BLaER1 (cell line): ENCODE measurements at regions not wholly inside any gene's neighbourhood (a gene's known extent, or its start where the extent isn't known, plus 50 kb on each side); places are given as distances from the start of the nearest gene placed in this dataset.
A peak's percentile ranks its signal among the peaks of the same experiment; 100 is the strongest.

Experiments
- H3K27ac ChIP-seq: shearing (Covaris generic); formaldehyde crosslinking; 2 replicates; pipeline ENCODE4 v1.8.1; 2022
- H3K27me3 ChIP-seq: shearing (Covaris generic); formaldehyde crosslinking; 2 replicates; pipeline ENCODE4 v1.8.1; 2022
- H3K36me3 ChIP-seq: shearing (Covaris generic); formaldehyde crosslinking; 2 replicates; pipeline ENCODE4 v1.8.1; 2022
- H3K4me1 ChIP-seq: shearing (Covaris generic); formaldehyde crosslinking; 2 replicates; pipeline ENCODE4 v1.8.1; 2022
- H3K4me2 ChIP-seq: shearing (Covaris generic); formaldehyde crosslinking; 2 replicates; pipeline ENCODE4 v1.8.1; 2022
- H3K4me3 ChIP-seq: shearing (Covaris generic); formaldehyde crosslinking; 2 replicates; pipeline ENCODE4 v1.8.1; 2022
- H3K9ac ChIP-seq: shearing (Covaris generic); formaldehyde crosslinking; 2 replicates; pipeline ENCODE4 v1.8.1; 2022
- H3K9me3 ChIP-seq: shearing (Covaris generic); formaldehyde crosslinking; 2 replicates; pipeline ENCODE4 v1.8.1; 2022
- H4K20me1 ChIP-seq: shearing (Covaris generic); formaldehyde crosslinking; 2 replicates; pipeline ENCODE4 v1.8.1; 2022
- Cebpa-rat ChIP-seq: shearing (Covaris generic); IDR thresholded peaks from 2 replicates; pipeline ENCODE4 v1.8.1; 2022

DNA sequence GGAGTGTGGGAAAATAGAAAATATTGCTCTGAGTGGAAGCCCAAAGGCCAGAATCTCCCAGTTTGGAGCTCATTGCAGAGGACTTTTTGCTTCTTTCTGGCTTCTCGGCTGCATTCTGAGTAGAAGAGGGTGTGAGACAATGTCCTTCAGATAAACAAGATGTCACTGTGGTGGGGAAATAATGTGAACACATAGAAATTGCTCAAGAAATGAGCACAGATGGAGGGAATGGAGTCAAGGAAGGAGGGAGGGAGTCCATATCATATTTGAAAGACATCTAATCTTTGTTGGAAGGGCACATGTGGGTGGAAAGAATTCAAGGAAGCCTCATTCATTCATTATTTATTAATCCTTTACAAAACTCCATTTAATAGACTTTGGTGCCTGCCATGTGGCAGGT lies 145.3 kb downstream of the FAM43A start:
- Histone ChIP-seq H3K27ac (no peak overlapping the region), H4K20me1 (no peaks in the 10 kb centered on the region), H3K27me3 (no peaks in the 10 kb centered on the region), H3K9ac (no peak overlapping the region), H3K4me2 (no peak overlapping the region), H3K9me3 (no peaks in the 10 kb centered on the region), H3K4me3 (no peak overlapping the region), H3K36me3 (no peaks in the 10 kb centered on the region), H3K4me1 (peaks cover 12% of the 10 kb centered on the region)
- TF ChIP-seq Cebpa-rat: no peak

DNA sequence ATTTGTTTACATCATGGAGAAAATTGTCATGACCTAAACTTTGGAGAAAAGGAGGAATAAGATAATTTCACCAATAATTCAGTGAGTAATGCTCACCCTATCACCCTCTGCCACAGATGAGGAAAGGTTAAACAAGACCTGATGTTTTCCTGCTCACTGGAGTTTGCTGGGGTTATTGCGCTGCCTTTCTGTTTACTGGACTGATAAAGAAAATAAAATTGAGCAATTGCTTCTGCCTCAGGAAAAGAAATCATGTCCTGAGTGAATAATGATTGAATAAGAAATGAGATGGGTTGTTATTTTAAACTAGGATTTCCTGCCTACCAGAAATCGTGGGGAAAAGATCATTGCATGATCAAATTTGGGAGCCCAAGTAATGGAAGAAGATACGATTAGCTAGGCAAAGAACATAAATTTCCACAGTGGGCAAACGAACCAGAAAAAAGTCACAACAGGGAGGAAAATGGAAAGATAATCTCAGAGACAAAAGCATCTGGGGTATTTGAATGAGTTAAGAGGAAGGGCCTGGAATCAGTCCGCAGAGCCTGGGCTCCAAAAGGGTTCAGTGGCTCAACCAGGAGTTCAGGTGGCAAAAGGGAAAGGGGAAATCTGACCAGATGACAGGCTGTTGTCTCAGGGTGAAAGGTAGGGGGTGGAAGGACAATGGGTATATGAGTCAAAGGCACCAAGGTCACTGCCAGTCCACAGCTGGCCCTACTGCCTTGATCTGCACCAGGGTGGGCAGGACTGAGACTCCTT lies 146.8 kb downstream of the FAM43A start:
- no peak for TF ChIP-seq Cebpa-rat
- H3K27ac ChIP-seq: no peak overlapping the region
- H3K27me3 ChIP-seq: no peaks in the 10 kb centered on the region
- H3K9me3 ChIP-seq: no peaks in the 10 kb centered on the region
- peaks cover 12% of the 10 kb centered on the region for H3K4me1 ChIP-seq
- H4K20me1 ChIP-seq: no peaks in the 10 kb centered on the region
- no peak overlapping the region for H3K4me2 ChIP-seq
- no peaks in the 10 kb centered on the region for H3K36me3 ChIP-seq
- no peak overlapping the region for H3K9ac ChIP-seq
- no peak overlapping the region for H3K4me3 ChIP-seq

DNA sequence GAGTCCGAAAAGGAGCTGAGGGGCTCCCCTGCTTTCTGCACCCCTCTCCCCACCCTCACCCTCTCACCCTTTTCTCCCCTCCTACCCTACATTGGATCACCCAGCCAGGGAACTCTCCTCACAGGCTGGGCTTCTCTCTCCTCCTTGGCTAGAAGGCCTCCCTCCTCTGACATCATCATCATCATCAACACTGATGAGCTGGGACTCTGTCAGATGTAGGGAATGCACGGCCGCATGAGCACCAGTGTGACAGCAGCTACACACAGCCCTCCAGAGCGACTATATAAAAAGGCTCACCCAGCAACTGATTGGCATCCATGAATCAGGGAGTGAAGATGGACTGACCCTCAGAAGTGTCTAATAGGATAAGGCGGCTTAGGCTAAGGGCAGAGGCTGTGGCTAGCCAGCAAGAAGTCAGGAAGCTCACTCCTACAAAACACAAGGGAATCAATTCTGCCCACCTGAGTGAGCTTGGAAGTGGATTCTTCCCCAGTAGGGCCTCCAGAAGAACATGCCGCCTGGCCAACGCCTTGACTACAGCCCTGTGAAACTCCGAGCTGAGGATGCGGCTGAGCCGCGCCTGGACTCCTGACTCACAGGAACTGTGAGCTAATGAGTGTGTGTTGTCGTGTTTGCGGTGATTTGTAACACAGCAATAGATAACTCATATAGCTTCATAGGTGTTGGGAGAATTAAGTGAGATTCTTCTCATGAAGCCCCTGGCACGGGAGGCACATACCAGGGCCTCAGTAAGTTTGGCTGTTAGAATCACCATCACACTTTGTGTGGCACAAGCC lies 147.6 kb downstream of the FAM43A start:
- Histone ChIP-seq H3K9me3 (no peaks in the 10 kb centered on the region), H3K4me1 (peaks cover 12% of the 10 kb centered on the region), H3K27ac (no peak overlapping the region), H3K4me2 (peak overlapping the region; percentile 30; the same call in 1 of the 2 replicates), H3K9ac (no peak overlapping the region), H3K4me3 (no peak overlapping the region), H3K36me3 (no peaks in the 10 kb centered on the region), H4K20me1 (no peaks in the 10 kb centered on the region), H3K27me3 (no peaks in the 10 kb centered on the region)
- no peak for TF ChIP-seq Cebpa-rat

DNA sequence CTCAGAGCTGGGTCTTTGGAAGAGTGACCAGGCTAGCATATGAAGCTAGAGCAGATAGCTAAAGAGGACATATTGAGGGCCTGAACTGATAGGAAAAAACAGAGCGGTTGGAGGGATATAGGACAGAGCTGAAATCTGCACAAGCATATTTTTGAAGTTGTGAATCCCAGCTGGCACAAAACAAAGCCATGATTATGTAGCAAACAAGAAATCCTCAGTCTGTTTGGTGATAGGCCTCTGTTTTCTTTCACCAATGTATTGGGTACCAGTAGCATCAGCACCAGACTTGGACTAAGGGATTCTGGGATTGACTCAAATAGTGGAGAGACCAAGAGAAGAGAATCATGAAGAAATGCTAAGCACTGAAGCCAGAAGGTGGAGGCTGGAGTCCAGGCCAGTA lies 151.0 kb downstream of the FAM43A start:
- Histone ChIP-seq H3K27ac (no peak overlapping the region), H3K4me1 (peaks cover 7% of the 10 kb centered on the region), H3K36me3 (no peaks in the 10 kb centered on the region), H4K20me1 (no peaks in the 10 kb centered on the region), H3K4me2 (no peak overlapping the region), H3K9ac (no peak overlapping the region), H3K4me3 (no peak overlapping the region), H3K9me3 (peaks cover 9% of the 10 kb centered on the region; the same call in 1 of the 2 replicates), H3K27me3 (no peaks in the 10 kb centered on the region)
- no peak for TF ChIP-seq Cebpa-rat

DNA sequence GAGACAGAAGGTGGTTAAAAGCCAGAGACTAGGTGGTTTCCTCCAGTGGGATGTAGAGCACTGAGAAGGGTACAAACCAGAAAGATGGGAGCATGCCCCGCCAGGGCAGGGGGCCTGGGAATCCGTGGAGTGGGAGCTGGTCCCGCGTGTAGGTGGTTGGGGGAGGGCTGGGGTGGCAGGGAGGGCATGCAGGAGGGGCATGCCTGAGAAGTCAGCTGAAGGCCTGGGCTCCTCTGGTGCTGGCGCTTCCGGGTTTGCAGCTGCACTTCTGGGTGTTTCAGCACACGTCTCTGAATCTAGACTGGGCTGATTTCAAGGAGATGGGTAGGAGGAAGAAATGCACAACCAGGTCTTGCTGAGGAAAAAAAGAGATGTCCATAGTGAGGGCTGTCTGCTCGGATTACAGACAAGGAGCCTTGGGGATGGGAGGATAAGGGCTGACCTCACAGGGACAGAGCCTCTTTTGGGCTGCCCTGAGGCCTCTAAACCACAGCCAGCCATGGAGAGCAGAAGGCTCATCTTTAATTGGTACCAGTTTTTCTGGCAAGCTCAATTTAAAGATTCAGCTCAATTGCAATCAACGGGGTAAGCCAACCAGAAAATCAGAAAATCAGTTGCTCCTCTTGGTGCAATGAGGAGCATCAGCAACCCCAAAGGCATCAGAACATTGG lies 151.9 kb downstream of the FAM43A start:
- H3K27ac ChIP-seq: no peak overlapping the region
- no peak overlapping the region for H3K4me2 ChIP-seq
- no peaks in the 10 kb centered on the region for H4K20me1 ChIP-seq
- peaks cover 7% of the 10 kb centered on the region for H3K4me1 ChIP-seq
- no peaks in the 10 kb centered on the region for H3K27me3 ChIP-seq
- H3K9ac ChIP-seq: no peak overlapping the region
- TF ChIP-seq Cebpa-rat: no peak
- H3K9me3 ChIP-seq: peaks cover 9% of the 10 kb centered on the region; the same call in 1 of the 2 replicates
- no peak overlapping the region for H3K4me3 ChIP-seq
- no peaks in the 10 kb centered on the region for H3K36me3 ChIP-seq

DNA sequence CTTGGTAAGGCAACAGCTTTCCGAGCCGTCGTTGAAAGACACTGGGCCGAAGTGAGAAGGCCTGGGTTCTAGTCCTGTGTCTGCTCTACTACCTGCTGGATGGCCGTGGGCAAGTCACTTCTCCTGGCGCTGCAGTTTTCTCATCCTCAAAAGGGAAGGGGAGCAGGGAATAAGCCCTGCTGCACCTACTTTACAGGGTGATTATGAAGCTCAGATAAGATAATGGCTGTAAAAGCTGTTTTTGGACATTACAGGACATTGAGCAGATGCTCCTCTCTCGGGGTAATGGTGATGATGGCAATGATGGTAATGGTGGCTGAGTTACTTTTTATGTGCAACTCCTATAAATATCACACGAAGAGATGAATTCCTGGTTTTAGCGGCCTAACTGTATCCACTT lies 152.6 kb downstream of the FAM43A start:
- H3K27me3 ChIP-seq: no peaks in the 10 kb centered on the region
- no peak overlapping the region for H3K27ac ChIP-seq
- H3K36me3 ChIP-seq: no peaks in the 10 kb centered on the region
- H3K4me3 ChIP-seq: no peak overlapping the region
- TF ChIP-seq Cebpa-rat: no peak
- peaks cover 9% of the 10 kb centered on the region; the same call in 1 of the 2 replicates for H3K9me3 ChIP-seq
- H3K9ac ChIP-seq: no peak overlapping the region
- no peak overlapping the region for H3K4me2 ChIP-seq
- H4K20me1 ChIP-seq: no peaks in the 10 kb centered on the region
- H3K4me1 ChIP-seq: peaks cover 7% of the 10 kb centered on the region

DNA sequence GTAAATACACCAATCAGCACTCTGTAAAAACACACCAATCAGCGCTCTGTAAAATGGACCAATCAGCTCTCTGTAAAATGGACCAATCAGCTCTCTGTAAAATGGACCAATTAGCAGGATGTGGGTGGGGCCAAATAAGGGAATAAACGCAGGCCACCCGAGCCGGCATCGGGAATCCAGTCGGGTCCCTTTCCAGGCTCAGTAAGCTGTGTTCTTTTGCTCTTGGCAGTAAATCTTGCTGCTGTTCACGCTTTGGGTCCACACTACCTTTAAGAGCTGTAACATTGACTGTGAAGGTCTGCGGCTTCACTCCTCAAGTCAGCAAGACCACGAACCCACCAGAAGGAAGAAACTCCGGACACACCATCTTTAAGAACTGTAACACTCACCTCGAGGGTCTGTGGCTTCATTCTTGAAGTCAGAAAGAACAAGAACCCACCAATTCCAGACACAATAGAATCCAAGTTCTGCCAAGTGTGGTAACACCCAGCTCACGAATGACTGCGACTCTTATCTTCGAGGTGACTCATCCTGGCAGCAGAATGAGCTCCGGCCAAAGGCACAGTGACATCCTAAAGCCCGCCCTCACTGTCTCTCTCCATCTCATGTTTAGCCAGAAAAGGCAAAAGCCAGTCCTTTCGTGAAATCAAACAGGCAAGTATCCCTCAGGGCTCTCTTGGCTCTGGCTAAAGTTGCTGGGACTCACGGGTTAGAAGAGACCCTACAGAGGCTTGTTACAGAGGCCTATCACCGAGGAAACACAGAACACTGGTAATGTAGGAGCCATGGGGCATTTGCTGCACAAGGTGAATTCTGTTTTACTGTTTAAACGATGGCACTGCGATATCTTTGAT lies 155.2 kb downstream of the FAM43A start:
- no peak overlapping the region for H3K4me2 ChIP-seq
- no peak for TF ChIP-seq Cebpa-rat

DNA sequence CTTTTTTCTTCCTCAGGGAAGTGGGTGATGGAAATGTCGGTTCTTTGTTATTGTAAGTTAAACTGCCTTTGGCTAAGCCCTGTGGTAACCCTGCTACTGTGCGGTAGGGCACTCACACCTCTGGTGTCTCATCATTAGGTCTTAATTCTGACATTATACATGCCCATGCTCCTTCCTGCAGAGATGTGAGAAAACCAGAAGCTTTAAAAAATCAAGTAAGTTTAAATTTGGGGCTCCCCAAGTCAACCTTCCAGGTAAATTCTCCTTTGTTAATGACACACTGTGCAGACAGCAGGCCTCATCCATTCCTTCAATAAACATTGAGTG lies 155.8 kb downstream of the FAM43A start:
- TF ChIP-seq Cebpa-rat: no peak
- peaks cover 7% of the 10 kb centered on the region; the same call in 1 of the 2 replicates for H3K4me1 ChIP-seq
- no peak overlapping the region for H3K4me3 ChIP-seq
- no peaks in the 10 kb centered on the region for H4K20me1 ChIP-seq
- no peak overlapping the region for H3K9ac ChIP-seq
- no peaks in the 10 kb centered on the region for H3K27me3 ChIP-seq
- H3K27ac ChIP-seq: no peak overlapping the region
- peaks cover 9% of the 10 kb centered on the region; the same call in 1 of the 2 replicates for H3K9me3 ChIP-seq
- H3K36me3 ChIP-seq: no peaks in the 10 kb centered on the region
- H3K4me2 ChIP-seq: no peak overlapping the region

More for the DNA sequence above, 155.2 kb downstream of the FAM43A start:
- Histone ChIP-seq H3K4me3 (no peak overlapping the region), H4K20me1 (no peaks in the 10 kb centered on the region), H3K4me1 (peaks cover 7% of the 10 kb centered on the region; the same call in 1 of the 2 replicates), H3K9me3 (peaks cover 9% of the 10 kb centered on the region; the same call in 1 of the 2 replicates), H3K27me3 (no peaks in the 10 kb centered on the region), H3K9ac (no peak overlapping the region), H3K36me3 (no peaks in the 10 kb centered on the region), H3K27ac (no peak overlapping the region)

DNA sequence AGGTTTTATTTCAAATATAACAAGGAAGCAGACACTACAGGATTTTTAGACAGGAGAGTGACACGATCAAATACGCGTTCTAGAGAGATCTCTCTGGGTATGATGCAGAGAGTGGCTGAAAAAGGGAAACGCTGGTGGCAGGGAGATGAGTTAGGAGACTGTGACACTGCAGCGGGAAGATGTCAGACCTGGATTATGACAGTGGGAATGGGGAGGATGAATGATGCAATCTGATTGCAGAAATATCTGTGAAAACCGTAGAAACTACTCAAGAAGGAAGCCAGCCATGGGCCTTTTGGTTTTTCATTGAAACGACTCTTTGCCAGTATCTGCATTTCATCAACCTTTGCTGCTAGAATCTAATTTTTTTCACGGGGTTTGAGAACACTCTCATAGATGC lies 157.9 kb downstream of the FAM43A start:
- H3K27me3 ChIP-seq: no peaks in the 10 kb centered on the region
- peaks cover 7% of the 10 kb centered on the region; the same call in 1 of the 2 replicates for H3K4me1 ChIP-seq
- no peak overlapping the region for H3K4me3 ChIP-seq
- no peaks in the 10 kb centered on the region for H4K20me1 ChIP-seq
- peaks cover 9% of the 10 kb centered on the region; the same call in 1 of the 2 replicates for H3K9me3 ChIP-seq
- no peak for TF ChIP-seq Cebpa-rat
- H3K27ac ChIP-seq: no peak overlapping the region
- no peak overlapping the region for H3K4me2 ChIP-seq
- H3K36me3 ChIP-seq: no peaks in the 10 kb centered on the region
- H3K9ac ChIP-seq: no peak overlapping the region
